ENCODE measurements at regions not wholly inside any gene's neighbourhood (a gene's known extent, or its start where the extent isn't known, plus 50 kb on each side); places are given as distances from the start of the nearest gene placed in this dataset.

DNA sequence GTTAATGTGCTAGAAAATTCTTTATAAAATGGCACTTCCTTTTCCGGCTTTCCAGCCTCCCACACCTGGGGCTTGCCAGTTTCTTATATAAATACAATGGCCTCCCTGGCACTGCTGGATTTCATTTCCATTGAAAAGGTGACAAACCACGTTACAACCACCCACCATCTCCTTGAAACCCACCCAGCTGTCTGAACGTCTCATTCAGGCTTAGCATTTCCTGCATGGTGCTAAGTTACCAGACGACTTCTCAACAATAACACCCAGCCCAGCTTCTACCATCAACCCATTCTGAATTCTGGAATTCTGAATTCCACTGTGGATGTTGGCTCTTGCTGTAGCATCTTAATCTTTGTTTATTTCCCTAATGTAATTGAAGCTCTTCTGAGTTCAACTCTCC, 499.8 kb upstream of the CELF2 start:
- no peak for DNase-seq

DNA sequence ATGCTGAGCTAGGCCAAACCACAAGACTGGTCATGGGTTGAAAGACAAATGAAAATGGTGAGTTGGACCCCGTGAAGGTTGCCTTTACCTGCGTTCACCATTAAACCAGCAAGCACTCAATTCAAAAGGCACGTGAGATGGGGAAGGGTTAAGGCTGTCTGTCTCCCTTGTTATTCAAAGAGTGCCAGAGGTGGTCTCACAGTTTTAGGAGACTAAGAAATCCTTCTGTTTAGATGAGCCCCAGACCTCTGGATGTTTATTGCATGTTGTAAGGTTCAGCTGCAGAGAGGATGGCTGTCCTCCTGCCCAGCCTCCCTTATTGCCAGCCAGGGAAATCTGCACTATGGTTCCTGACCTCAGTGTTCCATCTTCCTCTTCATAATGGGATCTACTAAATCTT, 498.0 kb upstream of the CELF2 start:
- no peak for DNase-seq

DNA sequence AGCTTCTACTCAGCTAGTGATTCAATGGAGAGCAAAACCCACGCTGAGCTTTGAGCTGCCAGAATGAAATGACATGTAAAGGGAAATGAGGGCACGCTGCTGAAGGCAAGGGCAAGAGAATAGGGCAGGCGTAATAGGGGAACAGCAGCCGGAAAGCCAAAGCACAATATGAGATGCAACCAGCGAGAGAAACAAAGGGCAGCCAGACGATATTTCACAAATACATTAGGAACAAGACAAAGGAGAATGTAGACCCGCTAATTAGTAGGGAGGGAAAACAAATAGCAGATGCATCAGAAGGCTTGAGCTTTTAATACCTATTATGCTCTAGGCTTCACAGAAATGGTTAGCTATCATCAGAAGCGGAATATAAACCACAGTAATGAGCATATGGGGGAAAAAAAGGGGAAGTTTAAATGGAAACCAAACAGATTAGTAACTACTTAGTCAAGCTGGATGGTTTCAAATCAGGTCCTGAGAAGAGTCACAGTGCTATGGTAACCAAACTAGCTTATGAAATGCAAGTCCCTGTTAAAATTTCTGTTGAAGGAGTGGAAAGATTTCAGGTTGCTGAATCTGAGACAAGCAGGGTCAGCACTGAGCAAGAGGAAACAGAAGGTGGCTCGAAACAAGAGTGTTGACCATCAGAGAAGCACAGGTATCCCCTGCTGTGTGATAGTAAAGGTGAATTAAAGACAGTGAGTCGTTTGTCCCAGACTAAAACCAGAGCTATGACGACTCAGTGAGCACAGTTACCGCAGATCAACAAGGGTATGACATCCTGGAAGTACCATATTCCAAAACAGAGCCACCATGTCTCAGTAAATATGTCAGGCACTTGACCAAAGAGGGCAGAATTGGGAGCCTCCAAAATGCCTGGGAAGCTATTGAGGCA, 496.9 kb upstream of the CELF2 start:
- DNase-seq, result no peak

DNA sequence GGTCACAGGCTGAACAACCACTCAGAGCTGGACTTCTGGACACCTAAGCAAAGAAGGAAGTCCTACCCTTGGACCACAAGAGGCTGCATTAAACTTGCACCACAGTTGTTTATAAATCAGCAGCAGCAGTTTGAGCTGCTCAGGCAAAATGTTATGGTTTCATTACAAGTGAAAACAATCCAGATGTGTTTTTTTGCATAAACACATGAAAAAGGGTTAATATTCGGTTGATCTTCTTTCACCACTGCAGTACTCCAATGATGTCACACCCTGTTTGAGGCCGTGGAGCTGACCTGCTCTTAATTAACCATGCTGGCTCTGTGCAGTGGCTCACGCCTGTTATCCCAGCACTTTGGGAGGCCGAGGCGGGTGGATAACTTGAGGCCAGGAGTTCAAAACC, 490.8 kb upstream of the CELF2 start:
- no peak for DNase-seq

DNA sequence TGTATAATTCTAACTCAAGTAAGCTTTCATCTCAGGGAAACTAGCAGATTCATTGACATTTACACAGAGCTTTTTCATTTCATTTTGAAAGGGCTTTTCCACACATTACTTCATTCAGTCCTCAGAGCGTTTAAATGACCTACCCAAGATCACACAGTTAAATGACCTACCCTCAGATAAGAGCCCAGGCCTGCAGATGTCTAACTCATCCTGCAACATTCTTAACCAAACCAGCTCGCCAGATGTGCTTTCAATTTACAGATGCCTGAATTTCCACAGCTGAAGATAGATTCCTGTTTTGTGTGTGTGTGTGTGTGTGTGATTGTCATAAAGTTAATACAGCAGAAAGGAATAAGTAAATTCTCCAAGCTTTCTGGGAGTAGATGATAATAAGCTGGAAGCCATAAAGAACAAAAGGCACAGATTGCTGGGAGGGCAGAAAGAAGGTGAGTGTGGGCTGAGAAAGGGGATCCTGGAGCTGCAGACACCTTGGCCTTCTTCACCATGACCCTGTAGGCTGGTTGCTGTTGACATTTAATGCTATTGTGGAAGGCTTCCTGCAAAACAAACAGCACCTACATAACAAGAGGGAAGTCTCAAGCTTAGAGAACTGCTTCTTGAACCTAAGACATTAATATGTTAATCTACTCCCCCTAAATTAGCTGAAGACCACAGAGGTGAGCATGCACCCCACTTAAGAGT, 489.7 kb upstream of the CELF2 start:
- no peak for DNase-seq

DNA sequence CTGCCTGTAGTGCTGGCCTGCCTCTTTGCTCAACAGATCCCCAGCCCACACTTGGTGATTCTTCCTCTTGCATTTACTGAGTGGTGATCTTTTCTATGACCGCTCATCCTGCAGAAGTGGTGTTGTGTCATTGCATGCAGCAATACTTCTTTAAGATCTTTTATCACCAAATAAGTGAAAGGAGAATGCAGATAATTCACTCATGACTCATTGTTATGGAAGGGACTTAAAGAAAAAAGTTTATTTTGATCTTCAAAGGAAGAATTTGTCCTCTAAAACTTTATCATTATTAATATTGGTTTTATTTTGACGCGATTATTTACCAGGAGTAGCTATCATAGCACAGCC, 489.1 kb upstream of the CELF2 start:
- no peak for DNase-seq

DNA sequence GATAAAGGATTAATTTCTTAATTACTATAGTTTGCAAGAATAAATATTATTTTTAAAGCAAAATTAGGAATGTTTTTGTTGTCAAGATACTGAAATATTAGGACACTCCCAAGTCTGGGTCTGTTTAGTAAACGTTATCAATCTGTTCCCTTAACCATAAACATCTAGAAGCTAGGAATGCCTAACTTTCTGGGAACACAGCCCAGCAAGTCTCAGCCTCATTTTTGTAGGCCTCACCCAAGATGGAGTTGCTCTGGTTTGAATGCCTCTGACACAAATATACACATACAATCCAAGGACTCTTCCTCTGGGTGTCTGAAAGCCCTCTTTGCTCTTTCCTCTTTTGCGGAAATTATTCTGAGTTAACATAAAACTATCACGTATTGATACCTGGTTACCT, 487.4 kb upstream of the CELF2 start:
- DNase-seq, result no peak

DNA sequence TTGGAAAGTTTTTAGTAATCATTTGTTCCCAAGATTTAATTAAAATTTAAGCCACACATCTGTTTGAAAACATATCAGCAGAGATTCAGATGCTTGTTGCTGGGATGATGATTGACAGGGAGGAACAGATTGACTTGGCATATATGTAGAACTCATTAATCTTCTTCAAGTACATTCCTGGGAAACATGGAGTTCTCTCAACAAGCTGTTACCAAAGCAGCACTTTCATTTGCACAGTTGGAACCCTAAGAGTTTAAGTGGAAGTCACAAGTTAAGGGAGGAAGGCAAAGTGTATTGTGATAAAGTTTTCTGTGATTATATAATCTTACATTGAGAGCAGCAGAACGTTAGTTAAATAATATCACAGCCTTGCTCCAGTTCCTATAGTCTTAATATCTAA, 485.4 kb upstream of the CELF2 start:
- DNase-seq, result no peak

DNA sequence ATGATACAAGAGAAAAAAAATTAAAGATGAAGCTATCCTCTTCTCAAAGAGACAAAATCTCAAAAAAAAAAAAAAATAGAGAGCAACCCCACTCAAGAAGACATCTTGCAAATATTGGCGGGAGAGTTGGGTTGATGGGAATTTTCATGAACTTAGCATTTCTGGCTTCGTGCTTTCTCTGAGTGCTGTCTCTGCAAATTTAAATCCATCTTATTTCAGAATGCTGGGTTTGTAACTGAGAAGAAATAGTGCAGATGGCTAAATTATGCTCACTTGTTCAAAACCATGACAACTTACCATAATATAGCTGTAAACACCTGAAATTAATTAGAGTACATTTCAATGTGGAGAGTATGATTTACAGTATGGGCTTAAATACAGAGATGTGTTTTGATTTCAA, 484.8 kb upstream of the CELF2 start:
- DNase-seq, result no peak

DNA sequence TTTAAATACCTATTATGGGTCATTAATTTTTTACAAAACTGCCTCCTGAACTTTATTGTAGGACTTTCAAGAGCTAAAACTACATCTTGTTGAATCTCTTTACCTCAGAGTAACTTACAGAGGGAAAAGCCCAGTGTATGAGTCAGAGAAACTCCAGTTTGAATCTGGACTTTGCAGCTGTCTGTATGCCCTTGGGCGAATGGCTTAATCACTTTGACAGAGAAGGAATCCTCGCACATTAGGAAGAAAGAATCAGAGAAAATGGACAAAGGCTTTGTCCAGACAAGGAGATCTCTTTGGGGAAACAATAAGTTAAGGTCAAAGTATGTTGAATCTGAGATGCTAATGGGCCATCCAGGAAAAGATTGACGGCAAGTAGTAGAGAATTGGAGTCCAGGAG, 484.2 kb upstream of the CELF2 start:
- no peak for DNase-seq

DNA sequence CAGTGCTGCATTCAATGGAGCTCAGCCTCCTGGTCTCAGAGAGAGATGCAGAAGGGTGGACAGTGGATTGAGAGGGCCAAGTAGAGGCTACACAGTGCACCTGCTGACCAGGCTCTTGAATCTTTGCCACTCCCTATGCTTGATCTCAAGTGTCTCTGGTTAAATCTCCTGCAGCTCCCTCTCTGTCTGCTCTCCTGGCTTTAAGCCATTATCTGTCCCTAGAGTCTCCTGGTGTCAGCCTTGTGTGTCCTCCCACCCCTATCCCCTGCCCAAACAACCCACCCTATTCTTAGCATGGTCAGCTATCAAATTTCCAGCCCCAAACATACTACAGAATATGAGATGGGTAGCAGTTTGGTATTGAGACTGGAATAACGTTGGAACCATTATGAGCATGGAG, 479.3 kb upstream of the CELF2 start:
- no peak for DNase-seq

DNA sequence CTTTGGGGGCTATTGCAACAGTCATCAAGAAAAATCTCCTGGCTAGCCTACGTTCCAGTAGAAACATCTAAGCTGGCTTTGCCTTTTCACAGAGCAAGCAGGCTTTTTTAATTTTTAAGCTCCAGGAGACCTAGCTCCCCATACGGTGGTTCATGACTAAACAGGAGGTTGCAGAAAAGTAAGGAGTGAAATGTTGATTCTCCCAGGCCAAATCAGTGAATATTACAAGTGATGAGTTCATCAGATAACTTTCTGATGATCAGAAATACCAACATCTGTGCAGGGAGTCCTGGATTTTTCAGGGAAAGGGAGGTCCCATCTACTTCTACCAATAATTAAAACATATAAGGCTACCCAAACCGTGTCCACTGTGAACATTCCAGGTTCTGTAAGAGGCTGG, 477.3 kb upstream of the CELF2 start:
- DNase-seq, result no peak

DNA sequence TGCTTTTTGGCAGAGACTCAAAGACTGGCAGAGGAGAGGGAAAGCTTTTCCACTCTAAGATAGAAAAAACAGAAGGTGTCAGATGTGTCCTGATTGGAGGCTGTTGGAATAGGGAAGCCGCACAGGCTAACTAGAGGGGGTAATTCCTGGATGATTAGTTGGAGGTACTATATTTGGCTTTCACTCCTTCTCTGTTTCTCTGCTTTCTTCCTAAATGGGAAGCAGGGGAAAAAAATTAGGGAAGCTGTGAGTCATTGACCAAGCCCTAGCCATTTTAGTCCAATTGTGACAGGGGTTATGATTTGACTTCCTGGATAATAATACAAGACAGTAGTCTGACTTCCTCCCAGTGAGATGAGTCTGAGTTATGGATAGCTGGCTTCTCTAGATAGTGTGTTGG, 475.2 kb upstream of the CELF2 start:
- no peak for DNase-seq

DNA sequence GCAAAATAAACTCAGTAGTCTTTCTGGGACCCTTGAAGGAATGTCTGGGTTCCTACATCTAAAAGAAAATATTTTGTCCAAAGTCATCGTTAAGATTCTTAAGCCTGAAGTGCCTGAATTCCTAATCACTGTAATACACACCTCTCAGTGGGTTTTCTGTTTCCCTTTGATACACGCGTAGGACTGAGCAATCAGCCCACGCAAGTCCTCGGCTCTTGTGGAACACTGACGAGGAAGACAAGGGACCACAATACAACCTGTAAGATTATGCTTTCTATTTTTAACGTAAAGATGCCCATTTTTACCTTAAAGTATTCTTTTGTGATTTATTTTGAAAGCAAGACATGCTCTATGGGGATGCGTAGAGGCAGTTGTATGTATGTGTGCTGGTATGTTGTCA, 472.8 kb upstream of the CELF2 start:
- no peak for DNase-seq

DNA sequence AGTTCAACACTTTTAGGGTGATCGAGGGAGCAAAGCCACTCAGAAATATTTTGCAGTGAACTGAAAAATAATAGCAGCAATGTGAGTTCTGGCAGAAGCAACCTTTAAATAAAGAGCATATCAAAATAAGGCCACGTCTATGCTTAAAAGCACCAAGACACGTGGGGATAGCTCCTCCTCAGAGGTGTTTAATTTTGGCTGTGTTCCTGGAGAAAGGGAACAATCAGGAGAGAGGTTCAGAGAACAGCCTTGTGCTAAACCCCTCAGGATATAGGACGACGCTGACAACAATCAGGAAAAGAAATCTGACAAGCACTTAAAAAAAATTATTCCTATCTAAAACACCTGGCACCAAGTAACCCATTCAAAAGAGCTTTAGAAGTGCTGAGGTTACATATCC, 471.9 kb upstream of the CELF2 start:
- no peak for DNase-seq

DNA sequence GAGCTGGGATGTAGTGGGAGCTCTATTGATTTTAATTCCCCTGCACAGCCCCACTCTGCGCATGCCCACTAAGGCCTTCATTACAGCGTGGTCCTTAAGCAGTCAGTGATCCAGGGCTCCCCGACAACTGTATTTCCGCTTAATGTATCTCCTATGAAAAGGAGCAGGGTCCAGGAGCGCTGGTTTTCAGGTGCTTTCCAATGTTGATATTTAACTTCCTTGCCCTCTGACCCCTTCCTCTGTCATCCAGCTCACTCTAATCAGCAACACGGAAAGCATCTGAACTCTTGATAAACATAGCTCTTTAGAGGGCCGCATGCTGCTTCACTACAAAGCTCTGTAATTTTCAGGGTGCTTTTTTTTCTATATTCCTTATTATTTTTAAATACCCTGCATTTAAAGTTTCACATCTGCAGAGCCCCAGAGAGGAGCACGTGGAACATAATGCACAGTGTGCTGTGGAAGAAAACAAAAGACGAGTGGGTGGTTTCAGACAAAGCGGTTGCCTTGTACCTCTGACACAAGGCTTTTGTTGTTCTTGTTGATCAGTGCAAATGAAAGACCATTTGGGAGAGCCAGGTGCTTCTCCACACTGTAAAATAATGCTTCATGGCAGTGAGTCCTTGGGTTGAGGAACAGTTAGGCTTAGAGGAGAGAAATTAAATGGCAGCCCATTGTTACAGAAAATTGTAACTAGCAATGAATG, 465.9 kb upstream of the CELF2 start:
- no peak for DNase-seq

DNA sequence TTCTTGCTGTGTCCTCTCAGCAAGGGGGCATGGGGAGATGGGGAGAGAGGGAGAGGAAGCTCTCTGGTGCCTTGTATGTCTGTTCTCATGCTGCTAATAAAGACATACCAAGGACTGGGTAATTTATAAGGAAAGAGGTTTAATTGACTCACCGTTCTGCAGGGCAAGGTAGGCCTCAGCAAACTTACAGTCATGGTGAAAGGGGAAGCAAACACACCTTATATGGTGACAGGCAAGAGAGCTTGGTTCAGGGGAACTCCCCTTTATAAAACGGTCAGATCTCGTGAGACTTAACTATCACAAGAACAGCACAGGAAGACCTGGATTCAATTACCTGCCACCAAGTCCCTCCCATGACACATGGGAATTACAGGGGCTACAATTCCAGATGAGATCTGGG, 464.7 kb upstream of the CELF2 start:
- DNase-seq, result no peak

DNA sequence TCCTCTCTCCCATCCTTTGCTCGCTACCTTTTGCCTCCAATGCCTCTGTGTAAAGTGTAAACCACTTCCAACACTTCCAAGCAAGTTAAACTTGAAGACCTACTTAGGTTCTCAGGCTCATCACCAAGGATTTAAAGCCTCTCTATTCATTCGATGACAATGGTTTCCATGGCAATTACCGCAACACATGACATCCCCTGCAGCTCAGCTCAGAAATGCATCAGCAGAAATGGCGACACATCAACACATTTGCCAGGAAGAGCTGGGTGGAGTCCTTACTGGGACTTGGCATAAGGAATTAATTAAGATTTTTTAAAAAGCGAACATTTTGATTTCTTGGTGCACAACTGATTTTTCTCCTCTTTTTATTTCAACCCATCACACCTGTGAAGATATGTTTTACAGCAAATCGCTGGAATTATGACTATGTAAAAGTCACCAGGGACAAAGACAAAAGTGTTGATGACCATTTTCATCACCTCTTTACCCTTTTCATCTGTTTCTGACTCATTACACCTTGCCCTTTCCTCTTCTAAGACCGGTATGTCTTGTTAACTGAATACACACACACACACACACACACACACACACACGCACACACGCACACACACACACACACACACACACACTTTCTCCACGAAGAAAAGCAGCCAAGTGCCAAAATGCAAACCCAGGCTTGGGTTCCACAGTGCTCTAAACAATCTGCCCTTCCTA, 453.4 kb upstream of the CELF2 start:
- no peak for DNase-seq

DNA sequence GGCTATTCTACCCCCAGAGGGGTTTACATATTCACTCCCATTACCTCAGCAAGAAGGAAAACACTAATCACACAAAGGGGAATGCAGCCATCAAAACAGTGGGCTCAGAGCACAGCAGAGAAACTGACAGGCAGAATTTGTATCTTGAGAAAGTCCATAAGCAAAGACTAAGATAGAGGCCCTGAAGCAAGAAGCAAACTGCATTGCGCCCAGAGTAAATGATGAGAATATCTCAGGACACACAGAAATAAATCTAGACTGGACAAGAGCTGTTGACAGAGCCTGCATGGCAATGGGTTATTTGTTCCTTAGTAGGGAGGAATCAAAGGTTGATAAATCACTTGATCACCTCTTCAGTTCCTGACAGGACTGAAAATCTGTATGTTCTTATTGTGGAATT, 440.7 kb upstream of the CELF2 start:
- no peak for DNase-seq

DNA sequence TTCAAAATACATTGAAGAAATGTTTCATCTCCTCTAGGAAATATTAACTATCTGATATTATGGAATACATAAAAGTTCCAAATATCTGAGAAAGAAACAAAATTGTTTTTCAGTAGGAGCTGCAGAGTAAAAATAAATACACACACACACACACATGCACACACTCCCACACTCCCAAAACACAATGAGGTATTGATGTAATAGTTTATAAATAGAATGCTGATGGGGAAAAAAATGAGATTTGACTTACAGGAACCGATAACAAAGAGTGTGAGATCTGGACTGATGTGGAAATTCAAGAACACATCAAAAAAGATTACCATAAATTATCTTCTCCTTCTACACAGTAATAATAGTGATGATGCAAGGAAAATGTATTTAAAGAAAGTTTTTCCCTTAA, 438.0 kb upstream of the CELF2 start:
- DNase-seq, result no peak

DNA sequence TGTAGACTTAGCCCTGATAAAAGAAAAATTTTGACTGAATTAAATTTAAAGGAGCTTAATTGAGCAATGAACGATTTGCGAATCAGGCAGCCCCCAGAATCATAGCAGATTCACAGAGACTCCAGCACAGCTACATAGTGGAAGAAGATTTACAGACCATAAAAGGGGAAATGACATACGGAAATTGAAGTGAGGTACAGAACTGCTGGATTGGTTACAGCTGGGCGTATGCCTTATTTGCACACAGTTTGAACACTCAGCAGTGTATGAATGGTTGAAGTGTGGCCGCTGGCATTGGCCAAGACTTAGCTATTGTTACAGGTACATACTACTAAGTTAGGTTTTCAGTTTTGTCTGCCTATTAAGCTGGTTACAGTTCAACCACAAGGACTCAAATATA, 433.5 kb upstream of the CELF2 start:
- DNase-seq, result no peak

DNA sequence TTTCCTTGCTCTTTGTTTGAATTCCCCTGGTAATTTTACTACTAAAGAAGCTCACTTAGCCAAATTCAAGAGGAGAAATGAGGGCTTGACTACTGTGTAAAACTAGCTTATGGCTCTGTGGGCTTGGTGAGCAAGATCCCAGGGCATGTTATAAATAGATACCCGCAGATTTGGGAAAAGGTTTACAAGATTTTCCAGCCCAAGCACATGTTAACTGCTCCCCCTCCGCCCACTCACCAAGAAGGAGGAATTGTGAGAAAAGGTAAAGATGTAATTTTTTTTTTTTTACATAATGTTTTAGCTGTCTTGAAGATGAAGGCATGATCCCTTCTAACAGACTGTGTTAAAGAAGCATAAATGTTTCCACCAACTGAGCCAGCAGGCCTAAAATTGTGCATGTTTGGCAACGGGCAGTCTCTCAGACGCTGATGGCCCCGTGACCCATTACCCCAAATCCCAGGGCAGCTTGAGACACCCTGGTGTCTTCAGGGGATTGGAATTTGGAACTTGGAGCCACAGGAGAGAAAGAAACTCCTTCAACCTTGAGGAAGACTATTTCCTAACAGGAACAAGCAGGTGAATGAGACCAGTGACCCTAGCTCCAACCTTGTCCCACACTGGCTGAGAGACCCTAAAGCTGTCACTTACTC, 429.8 kb upstream of the CELF2 start:
- DNase-seq, result no peak

Measured in CD4-positive, alpha-beta T cell treated with Interleukin-17A for 1 hour (primary cell).